ENCODE measurements at regions not wholly inside any gene's neighbourhood (a gene's known extent, or its start where the extent isn't known, plus 50 kb on each side); places are given as distances from the start of the nearest gene placed in this dataset.
A peak's percentile ranks its signal among the peaks of the same experiment; 100 is the strongest.
"Not testable (repeated sequence)": the region's sequence is repeated elsewhere in the genome, so short reads cannot be mapped to it uniquely, and the experiment has no call there.

DNA sequence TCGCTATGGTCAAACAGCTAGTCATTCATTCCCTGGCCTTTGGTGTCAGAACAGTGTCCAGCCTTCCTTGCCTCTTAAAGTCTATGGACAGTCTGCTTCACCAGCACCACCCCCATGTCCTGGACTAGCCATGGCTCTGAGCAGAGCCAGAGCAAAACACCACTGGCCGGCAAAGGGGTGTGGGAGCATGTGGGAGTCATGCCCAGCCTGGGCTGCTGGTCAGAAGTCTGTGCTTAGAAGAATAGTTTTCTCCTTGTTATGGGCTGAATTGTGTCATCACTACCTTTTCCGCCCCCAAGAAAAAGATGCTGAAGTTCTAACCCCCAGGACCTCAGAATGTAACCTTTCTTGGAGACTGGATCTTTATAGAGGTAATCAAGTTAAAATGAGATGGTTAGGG lies 132.9 kb upstream of the LPP start:
- Histone ChIP-seq H3K27me3 (ENCODE audit: low read depth) (no peaks in the 10 kb centered on the region), H3K9me3 (no peaks in the 10 kb centered on the region), H3K27ac (no peak overlapping the region), H3K4me3 (no peak overlapping the region), H3K4me1 (peaks cover 10% of the 10 kb centered on the region), H3K36me3 (no peaks in the 10 kb centered on the region)
- intact Hi-C loops (cut with DNase I): no loop called here
- ATAC-seq (peak in 1 of 2 donors; percentile 29), DNase-seq (no peak)
- TF ChIP-seq, protein P1, sequence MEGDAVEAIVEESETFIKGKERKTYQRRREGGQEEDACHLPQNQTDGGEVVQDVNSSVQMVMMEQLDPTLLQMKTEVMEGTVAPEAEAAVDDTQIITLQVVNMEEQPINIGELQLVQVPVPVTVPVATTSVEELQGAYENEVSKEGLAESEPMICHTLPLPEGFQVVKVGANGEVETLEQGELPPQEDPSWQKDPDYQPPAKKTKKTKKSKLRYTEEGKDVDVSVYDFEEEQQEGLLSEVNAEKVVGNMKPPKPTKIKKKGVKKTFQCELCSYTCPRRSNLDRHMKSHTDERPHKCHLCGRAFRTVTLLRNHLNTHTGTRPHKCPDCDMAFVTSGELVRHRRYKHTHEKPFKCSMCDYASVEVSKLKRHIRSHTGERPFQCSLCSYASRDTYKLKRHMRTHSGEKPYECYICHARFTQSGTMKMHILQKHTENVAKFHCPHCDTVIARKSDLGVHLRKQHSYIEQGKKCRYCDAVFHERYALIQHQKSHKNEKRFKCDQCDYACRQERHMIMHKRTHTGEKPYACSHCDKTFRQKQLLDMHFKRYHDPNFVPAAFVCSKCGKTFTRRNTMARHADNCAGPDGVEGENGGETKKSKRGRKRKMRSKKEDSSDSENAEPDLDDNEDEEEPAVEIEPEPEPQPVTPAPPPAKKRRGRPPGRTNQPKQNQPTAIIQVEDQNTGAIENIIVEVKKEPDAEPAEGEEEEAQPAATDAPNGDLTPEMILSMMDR (IDR thresholded peaks at IDR 0.05): no peak

DNA sequence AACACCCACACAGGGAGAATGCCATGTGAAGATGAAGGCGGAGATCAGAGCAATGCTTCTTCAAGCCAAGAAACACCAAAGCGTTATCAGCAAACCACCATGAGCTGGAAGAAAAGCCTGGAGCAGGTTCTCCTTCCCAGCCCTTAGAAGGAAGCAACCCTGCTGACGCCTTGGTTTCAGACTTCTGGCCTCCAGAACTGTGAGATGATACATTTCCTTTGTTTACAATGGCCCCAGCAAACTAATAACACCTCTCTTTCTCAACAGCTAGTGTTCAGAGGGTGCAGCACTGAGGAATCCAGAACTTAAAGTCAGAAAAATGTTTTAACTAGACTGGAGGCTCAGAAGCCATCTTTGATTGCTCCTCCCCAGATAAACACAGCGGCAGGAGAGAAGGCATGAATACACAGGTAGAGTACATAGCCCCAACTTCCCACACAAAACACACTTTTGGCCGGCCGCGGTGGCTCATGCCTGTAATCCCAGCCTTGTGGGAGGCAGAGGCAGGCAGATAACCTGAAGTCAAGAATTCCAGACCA lies 132.4 kb upstream of the LPP start:
- Histone ChIP-seq H3K27me3 (ENCODE audit: low read depth) (no peaks in the 10 kb centered on the region), H3K9me3 (no peaks in the 10 kb centered on the region), H3K4me1 (peaks cover 10% of the 10 kb centered on the region), H3K36me3 (no peaks in the 10 kb centered on the region), H3K27ac (no peak overlapping the region), H3K4me3 (no peak overlapping the region)
- no peak for ATAC-seq
- intact Hi-C loops (cut with DNase I): no loop called here
- no peak for DNase-seq
- TF ChIP-seq, protein P1 (IDR thresholded peaks at IDR 0.05): no peak

DNA sequence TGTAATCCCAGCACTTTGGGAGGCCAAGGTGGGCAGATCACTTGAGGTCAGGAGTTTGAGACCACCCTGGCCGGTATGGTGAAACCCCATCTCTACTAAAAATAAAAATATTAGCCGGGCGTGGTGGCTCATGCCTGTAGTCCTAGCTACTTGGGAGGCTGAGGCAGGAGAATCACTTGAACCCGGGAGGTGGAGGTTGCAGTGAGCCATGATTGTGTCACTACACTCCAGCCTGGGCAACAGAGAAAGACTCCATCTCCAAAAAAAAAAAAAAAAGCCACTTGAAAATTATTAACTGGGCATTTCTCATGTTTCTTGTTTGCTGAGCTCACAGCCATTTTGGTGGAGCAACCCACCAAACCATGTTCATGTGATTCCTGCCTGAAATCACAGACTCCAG lies 131.1 kb upstream of the LPP start:
- H3K27me3 ChIP-seq (ENCODE audit: low read depth); ATAC-seq; intact Hi-C loops (cut with DNase I); DNase-seq; H3K4me3 ChIP-seq; H3K9me3 ChIP-seq; H3K4me1 ChIP-seq; H3K27ac ChIP-seq; H3K36me3 ChIP-seq: not testable (repeated sequence)

DNA sequence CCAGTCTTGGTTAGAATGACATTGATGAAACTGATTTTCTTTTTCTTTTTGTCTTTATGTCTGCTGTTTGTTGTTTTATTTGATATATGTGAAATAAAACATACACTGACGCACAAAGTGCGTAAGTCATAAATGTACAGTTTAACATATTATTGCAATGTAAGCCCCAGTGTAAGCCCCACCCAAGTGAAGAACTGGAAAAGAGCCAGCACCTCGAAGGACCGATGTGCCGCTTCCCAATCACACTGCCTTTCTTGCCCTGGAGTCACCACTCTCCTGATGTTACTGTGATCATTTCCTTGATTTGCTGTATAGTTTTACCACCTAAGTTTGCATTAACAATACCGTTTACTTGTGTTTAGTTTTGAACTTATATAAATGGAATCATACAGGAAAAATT lies 128.4 kb upstream of the LPP start:
- H3K27ac ChIP-seq: no peak overlapping the region
- no peak for ATAC-seq
- H3K27me3 ChIP-seq (ENCODE audit: low read depth): no peaks in the 10 kb centered on the region
- H3K9me3 ChIP-seq: no peaks in the 10 kb centered on the region
- no peak overlapping the region for H3K4me3 ChIP-seq
- no peaks in the 10 kb centered on the region for H3K36me3 ChIP-seq
- no peak for DNase-seq
- H3K4me1 ChIP-seq: peaks cover 10% of the 10 kb centered on the region
- intact Hi-C loops (cut with DNase I): no loop called here
- TF ChIP-seq, protein P1 (IDR thresholded peaks at IDR 0.05): no peak

DNA sequence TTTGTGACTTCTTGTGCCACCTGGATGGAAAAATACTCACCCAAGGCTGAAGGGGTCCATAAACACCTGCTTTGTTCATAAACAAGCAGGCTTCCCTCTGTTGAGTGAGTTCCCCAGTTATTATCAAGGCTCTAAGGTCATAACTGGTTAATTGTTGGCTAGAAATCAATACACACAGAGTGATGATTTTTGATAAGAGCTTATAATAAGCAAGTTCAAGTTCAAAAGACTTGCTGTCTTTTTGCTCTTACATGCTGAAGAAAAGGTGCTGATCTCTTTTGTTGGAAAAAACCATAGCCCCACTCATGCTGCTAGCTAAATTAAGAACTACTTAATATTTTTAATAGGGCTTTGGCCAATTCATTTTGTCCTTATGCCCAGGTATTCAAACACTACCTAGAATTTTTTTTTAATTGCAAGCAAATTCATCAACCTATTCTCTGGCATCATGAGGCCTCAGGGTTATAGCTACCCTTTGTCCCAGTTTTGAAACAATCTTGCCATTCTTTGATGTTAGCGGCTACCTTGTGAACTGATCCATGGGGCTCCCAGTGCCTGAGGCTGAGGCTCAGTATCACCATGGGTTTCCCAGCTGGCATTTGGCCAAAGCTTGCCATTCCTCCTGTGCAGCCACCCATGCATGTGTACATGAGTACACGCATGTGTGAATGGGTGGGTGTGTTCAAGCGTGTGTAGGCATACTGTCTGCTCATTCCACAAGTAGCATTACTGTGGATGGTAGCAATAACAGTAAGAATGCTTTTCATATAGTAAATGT lies 127.6 kb upstream of the LPP start:
- no peak for DNase-seq
- no peak overlapping the region for H3K4me3 ChIP-seq
- peaks cover 6% of the 10 kb centered on the region for H3K4me1 ChIP-seq
- no peaks in the 10 kb centered on the region for H3K36me3 ChIP-seq
- no peaks in the 10 kb centered on the region for H3K27me3 ChIP-seq (ENCODE audit: low read depth)
- no peak overlapping the region for H3K27ac ChIP-seq
- no peak for ATAC-seq
- H3K9me3 ChIP-seq: no peaks in the 10 kb centered on the region
- TF ChIP-seq, protein P1 (IDR thresholded peaks at IDR 0.05): no peak
- intact Hi-C loops (cut with DNase I): no loop called here

DNA sequence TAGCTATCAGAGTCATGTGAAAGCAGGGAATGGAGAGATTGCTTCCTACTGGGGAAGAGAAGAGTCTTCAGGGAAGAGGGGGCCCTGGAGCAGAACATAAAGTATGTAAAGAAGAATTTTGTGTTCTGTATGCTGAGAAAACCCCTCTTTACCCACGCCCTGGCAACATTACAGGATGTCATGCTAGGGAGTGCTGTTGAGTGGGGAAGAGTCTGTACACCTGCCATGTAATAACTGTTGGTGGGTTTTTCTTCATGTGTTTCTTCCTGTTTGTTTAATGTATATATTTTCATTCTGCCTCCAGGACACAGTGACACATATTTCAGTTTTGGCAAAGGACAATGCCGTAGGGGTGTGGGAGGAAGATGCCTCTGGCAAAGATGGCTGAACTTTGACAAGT lies 122.8 kb upstream of the LPP start:
- intact Hi-C loops (cut with DNase I): no loop called here
- ATAC-seq (no peak), DNase-seq (no peak)
- Histone ChIP-seq H3K9me3 (no peaks in the 10 kb centered on the region), H3K4me1 (no peaks in the 10 kb centered on the region), H3K27me3 (ENCODE audit: low read depth) (no peaks in the 10 kb centered on the region), H3K36me3 (no peaks in the 10 kb centered on the region), H3K27ac (no peak overlapping the region), H3K4me3 (no peak overlapping the region)
- TF ChIP-seq, protein P1 (IDR thresholded peaks at IDR 0.05): no peak

All from lower lobe of right lung (tissue), 2 donors.